ENCODE measurements at regions not wholly inside any gene's neighbourhood (a gene's known extent, or its start where the extent isn't known, plus 50 kb on each side); places are given as distances from the start of the nearest gene placed in this dataset.

GRCh38 chr1:234915924-234916675 lies 212.5 kb downstream of the TOMM20 start:
- TF ChIP-seq, protein P1, sequence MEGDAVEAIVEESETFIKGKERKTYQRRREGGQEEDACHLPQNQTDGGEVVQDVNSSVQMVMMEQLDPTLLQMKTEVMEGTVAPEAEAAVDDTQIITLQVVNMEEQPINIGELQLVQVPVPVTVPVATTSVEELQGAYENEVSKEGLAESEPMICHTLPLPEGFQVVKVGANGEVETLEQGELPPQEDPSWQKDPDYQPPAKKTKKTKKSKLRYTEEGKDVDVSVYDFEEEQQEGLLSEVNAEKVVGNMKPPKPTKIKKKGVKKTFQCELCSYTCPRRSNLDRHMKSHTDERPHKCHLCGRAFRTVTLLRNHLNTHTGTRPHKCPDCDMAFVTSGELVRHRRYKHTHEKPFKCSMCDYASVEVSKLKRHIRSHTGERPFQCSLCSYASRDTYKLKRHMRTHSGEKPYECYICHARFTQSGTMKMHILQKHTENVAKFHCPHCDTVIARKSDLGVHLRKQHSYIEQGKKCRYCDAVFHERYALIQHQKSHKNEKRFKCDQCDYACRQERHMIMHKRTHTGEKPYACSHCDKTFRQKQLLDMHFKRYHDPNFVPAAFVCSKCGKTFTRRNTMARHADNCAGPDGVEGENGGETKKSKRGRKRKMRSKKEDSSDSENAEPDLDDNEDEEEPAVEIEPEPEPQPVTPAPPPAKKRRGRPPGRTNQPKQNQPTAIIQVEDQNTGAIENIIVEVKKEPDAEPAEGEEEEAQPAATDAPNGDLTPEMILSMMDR (IDR thresholded peaks at IDR 0.05): no peak
- TF ChIP-seq EZH2 (IDR thresholded peaks at IDR 0.05; ENCODE audit: borderline replicate concordance, insufficient read depth, low read depth, low read length, poor library complexity, severe bottlenecking): no peak
